SK-N-SH treated with all-trans-retinoic acid at 6 μM for 48 hours (cell line): ENCODE measurements at regions not wholly inside any gene's neighbourhood (a gene's known extent, or its start where the extent isn't known, plus 50 kb on each side); places are given as distances from the start of the nearest gene placed in this dataset.

ENCODE experiments used
- CREB5 ChIP-seq: fragments of 250-450 bp; sonication (Bioruptor Pico); IDR thresholded peaks from 2 replicates; pipeline ENCODE4 v1.5.1; 2020; ENCODE audit warnings: low read depth, mild to moderate bottlenecking, moderate library complexity
- CSRNP3 ChIP-seq: fragments of 250-450 bp; sonication (Bioruptor Pico); IDR thresholded peaks from 2 replicates; pipeline ENCODE4 v1.5.1; 2021; ENCODE audit warnings: mild to moderate bottlenecking, moderate library complexity
- ESRRG ChIP-seq: fragments of 250-450 bp; sonication (Bioruptor Pico); IDR thresholded peaks from 2 replicates; pipeline ENCODE4 v1.6.1; 2021; ENCODE audit warnings: mild to moderate bottlenecking
- PATZ1 ChIP-seq: fragments of 250-450 bp; sonication (Bioruptor Pico); IDR thresholded peaks from 2 replicates; pipeline ENCODE4 v1.8.0; 2020; ENCODE audit warnings: mild to moderate bottlenecking, moderate library complexity, borderline replicate concordance
- RARB ChIP-seq: fragments of 250-450 bp; sonication (Bioruptor Pico); IDR thresholded peaks from 2 replicates; pipeline ENCODE4 v1.8.0; 2021; ENCODE audit warnings: mild to moderate bottlenecking, moderate library complexity
- ZC3H10 ChIP-seq: fragments of 250-450 bp; sonication (Bioruptor Pico); IDR thresholded peaks from 2 replicates; pipeline ENCODE4 v1.5.1; 2021; ENCODE audit warnings: mild to moderate bottlenecking, moderate library complexity
- ZFP3 ChIP-seq: fragments of 250-450 bp; sonication (Bioruptor Pico); IDR thresholded peaks from 2 replicates; pipeline ENCODE4 v1.5.0; 2020; ENCODE audit warnings: mild to moderate bottlenecking, moderate library complexity

DNA sequence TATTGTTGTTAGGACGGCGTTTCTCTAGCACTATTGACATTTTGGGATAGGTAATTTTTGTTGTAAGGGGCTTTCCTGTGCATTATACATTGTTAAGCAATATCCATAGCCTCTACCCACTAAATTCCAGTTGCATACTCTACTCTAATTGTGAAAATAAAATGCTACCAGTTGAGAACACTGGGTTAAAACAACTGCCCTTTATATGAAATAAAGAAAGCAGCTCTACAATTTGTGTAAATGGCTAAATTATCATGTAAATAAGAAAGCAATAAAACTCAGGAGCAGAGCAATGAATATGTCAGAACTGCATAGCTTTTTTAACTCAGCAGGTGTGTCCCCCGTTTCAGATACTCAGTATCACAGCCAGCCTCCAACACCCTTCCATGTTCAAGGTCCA is 812.7 kb upstream of the NRXN1 start:
- no peak for TF ChIP-seq CSRNP3 (CRISPR knock-in tag)
- no peak for TF ChIP-seq ZC3H10 (CRISPR knock-in tag)
- no peak for TF ChIP-seq PATZ1
- no peak for TF ChIP-seq CREB5
- TF ChIP-seq RARB (CRISPR knock-in tag), result no peak
- no peak for TF ChIP-seq ZFP3 (CRISPR knock-in tag)
- no peak for TF ChIP-seq ESRRG (CRISPR knock-in tag)
